H9 (cell line): ENCODE measurements at regions not wholly inside any gene's neighbourhood (a gene's known extent, or its start where the extent isn't known, plus 50 kb on each side); places are given as distances from the start of the nearest gene placed in this dataset.

Experiments
- DNase-seq: peaks from one replicate; pipeline ENCODE4 v3.0.0-alpha.2; 2017
- H2AFZ ChIP-seq: one replicate; pipeline ENCODE4 v1.6.1; 2013; ENCODE audit warnings: mild to moderate bottlenecking, low read length, control low read depth, moderate library complexity
- H2AK5ac ChIP-seq: 2 replicates; pipeline ENCODE4 v1.6.1; 2013; ENCODE audit warnings: low read length, control low read depth, mixed read lengths; ENCODE audit not compliant: insufficient read length
- H2BK120ac ChIP-seq: one replicate; pipeline ENCODE4 v1.6.1; 2013; ENCODE audit warnings: low read depth, mild to moderate bottlenecking, low read length, control low read depth, inconsistent platforms; ENCODE audit not compliant: poor library complexity, severe bottlenecking
- H2BK12ac ChIP-seq: 2 replicates; pipeline ENCODE4 v1.6.1; 2013; ENCODE audit warnings: low read length, control low read depth, mixed read lengths, low read depth; ENCODE audit not compliant: insufficient read length
- H2BK15ac ChIP-seq: 2 replicates; pipeline ENCODE4 v1.6.1; 2013; ENCODE audit warnings: low read depth, low read length, control low read depth
- H2BK20ac ChIP-seq: one replicate; pipeline ENCODE4 v1.6.1; 2013; ENCODE audit warnings: low read depth, mild to moderate bottlenecking, low read length, control low read depth, inconsistent platforms; ENCODE audit not compliant: poor library complexity, severe bottlenecking
- H2BK5ac ChIP-seq: 2 replicates; pipeline ENCODE4 v1.6.1; 2013; ENCODE audit warnings: low read length, control low read depth, mixed read lengths; ENCODE audit not compliant: insufficient read length
- H3K14ac ChIP-seq: 2 replicates; pipeline ENCODE4 v1.6.1; 2013; ENCODE audit warnings: low read length, control low read depth; ENCODE audit not compliant: insufficient read depth
- H3K18ac ChIP-seq: 2 replicates; pipeline ENCODE4 v1.6.1; 2013; ENCODE audit warnings: low read depth, mild to moderate bottlenecking, mixed read lengths, low read length, control low read depth; ENCODE audit not compliant: insufficient read length
- H3K23ac ChIP-seq: 2 replicates; pipeline ENCODE4 v1.6.1; 2013; ENCODE audit warnings: low read length, control low read depth, mixed read lengths, low read depth; ENCODE audit not compliant: insufficient read length
- H3K23me2 ChIP-seq: 2 replicates; pipeline ENCODE4 v1.6.1; 2013; ENCODE audit warnings: low read depth, mild to moderate bottlenecking, mixed read lengths, low read length, control low read depth; ENCODE audit not compliant: insufficient read length, poor library complexity, severe bottlenecking
- H3K27ac ChIP-seq: 2 replicates; pipeline ENCODE4 v1.5.1; 2013; ENCODE audit warnings: low read length, control low read depth, mixed read lengths, low read depth; ENCODE audit not compliant: insufficient read length
- H3K27me3 ChIP-seq: 2 replicates; pipeline ENCODE4 v1.6.1; 2013; ENCODE audit warnings: low read length, control low read depth, inconsistent platforms; ENCODE audit not compliant: insufficient read depth
- H3K4ac ChIP-seq: 2 replicates; pipeline ENCODE4 v1.6.1; 2013; ENCODE audit warnings: low read depth, mild to moderate bottlenecking, control low read depth, inconsistent platforms, low read length, moderate library complexity
- H3K4me1 ChIP-seq: 2 replicates; pipeline ENCODE4 v1.6.1; 2013; ENCODE audit warnings: low read length, control low read depth, inconsistent platforms; ENCODE audit not compliant: insufficient read depth
- H3K4me2 ChIP-seq: 2 replicates; pipeline ENCODE4 v1.6.1; 2013; ENCODE audit warnings: low read length, control low read depth, mixed read lengths; ENCODE audit not compliant: insufficient read length, insufficient read depth
- H3K56ac ChIP-seq: 2 replicates; pipeline ENCODE4 v1.6.1; 2013; ENCODE audit warnings: low read depth, mild to moderate bottlenecking, mixed read lengths, low read length, control low read depth; ENCODE audit not compliant: insufficient read length
- H3K79me1 ChIP-seq: 2 replicates; pipeline ENCODE4 v1.6.1; 2013; ENCODE audit warnings: low read depth, mild to moderate bottlenecking, moderate library complexity, low read length, control low read depth, inconsistent platforms; ENCODE audit not compliant: insufficient read depth, poor library complexity, severe bottlenecking
- H3K79me2 ChIP-seq: 2 replicates; pipeline ENCODE4 v1.6.1; 2013; ENCODE audit warnings: low read length, control low read depth, inconsistent platforms; ENCODE audit not compliant: insufficient read depth
- H3K9ac ChIP-seq: 2 replicates; pipeline ENCODE4 v1.6.1; 2013; ENCODE audit warnings: low read length, control low read depth, mixed read lengths; ENCODE audit not compliant: insufficient read length; ENCODE audit errors: extremely low read depth
- H3K9me3 ChIP-seq: one replicate; pipeline ENCODE4 v1.6.1; 2013; ENCODE audit warnings: low read depth, low read length, inconsistent platforms; ENCODE audit not compliant: control insufficient read depth
- H3T11ph ChIP-seq: one replicate; pipeline ENCODE4 v1.6.1; 2013; ENCODE audit warnings: mild to moderate bottlenecking, low read length, control low read depth, inconsistent platforms
- H4K20me1 ChIP-seq: one replicate; pipeline ENCODE4 v1.6.1; 2013; ENCODE audit not compliant: control insufficient read depth, insufficient read length, insufficient read depth
- H4K5ac ChIP-seq: 2 replicates; pipeline ENCODE4 v1.6.1; 2013; ENCODE audit warnings: low read depth, mild to moderate bottlenecking, mixed read lengths, low read length, control low read depth; ENCODE audit not compliant: insufficient read length
- H4K8ac ChIP-seq: replicated peaks from 2 replicates; pipeline ENCODE4 v1.6.1; 2013; ENCODE audit warnings: low read length, control low read depth, mixed read lengths, low read depth; ENCODE audit not compliant: insufficient read length
- H4K91ac ChIP-seq: 2 replicates; pipeline ENCODE4 v1.6.1; 2013; ENCODE audit warnings: low read depth, mild to moderate bottlenecking, moderate library complexity, mixed read lengths, low read length, control low read depth; ENCODE audit not compliant: insufficient read length
- H3K27ac Mint-ChIP-seq, 3 experiments: 2 replicates in 2 of 3; 3 replicates in 1 of 3; pipeline ENCODE4 v1.8.0; 2020 to 2021; ENCODE audit warnings: mixed read lengths in 3 of 3, mild to moderate bottlenecking in 1 of 3, moderate library complexity in 1 of 3
- H3K27me3 Mint-ChIP-seq: 2 replicates; pipeline ENCODE4 v1.8.0; 2021; ENCODE audit warnings: low read depth, mild to moderate bottlenecking, moderate library complexity, mixed read lengths
- H3K36me3 Mint-ChIP-seq, 3 experiments: 2 replicates in 2 of 3; 3 replicates in 1 of 3; pipeline ENCODE4 v1.8.0; 2020 to 2021; ENCODE audit warnings: low read depth in 3 of 3, mixed read lengths in 3 of 3; ENCODE audit not compliant: insufficient read depth in 1 of 3
- H3K4me1 Mint-ChIP-seq, 2 experiments: 2 replicates each; pipeline ENCODE4 v1.8.0; 2020; ENCODE audit warnings: mixed read lengths in 2 of 2
- H3K4me3 Mint-ChIP-seq, 2 experiments: 2 replicates in 1 of 2; 3 replicates in 1 of 2; pipeline ENCODE4 v1.8.0; 2020 to 2021; ENCODE audit warnings: mild to moderate bottlenecking in 2 of 2, mixed read lengths in 2 of 2, moderate library complexity in 1 of 2
- H3K9me3 Mint-ChIP-seq, 2 experiments: 2 replicates in 1 of 2; 3 replicates in 1 of 2; pipeline ENCODE4 v1.8.0; 2020; ENCODE audit warnings: mild to moderate bottlenecking in 2 of 2, mixed read lengths in 2 of 2, moderate library complexity in 1 of 2
- CTCF ChIP-seq: fragments of 200-600 bp; sonication (generic); conservative IDR thresholded peaks from 3 replicates; pipeline ENCODE4 v1.8.0; 2021; ENCODE audit warnings: antibody characterized with exemption, mild to moderate bottlenecking
- WGBS: extraction: QIAGEN DNeasy Blood & Tissue Kit; methylation state at CpG from one replicate; pipeline ENCODE4 v1.1.7; 2013; ENCODE audit warnings: missing lambda C conversion rate, low lambda C conversion rate, mixed read lengths; ENCODE audit not compliant: insufficient read length; ENCODE audit errors: extremely low coverage; 5-methylcytosine and 5-hydroxymethylcytosine counted together

- peak; percentile 25 for DNase-seq
- Histone ChIP-seq H2BK12ac (no peak overlapping the region), H3K56ac (no peak overlapping the region), H2BK15ac (no peak overlapping the region), H2BK120ac (no peak overlapping the region), H3K4me2 (no peak overlapping the region), H3K79me2 (no peaks in the 10 kb centered on the region), H3T11ph (no peak overlapping the region), H2BK20ac (no peak overlapping the region), H4K20me1 (no peaks in the 10 kb centered on the region), H3K23ac (no peak overlapping the region), H3K18ac (no peak overlapping the region), H3K23me2 (no peaks in the 10 kb centered on the region), H4K5ac (no peak overlapping the region), H4K91ac (no peak overlapping the region), H3K4ac (no peak overlapping the region), H2AK5ac (no peak overlapping the region), H2BK5ac (no peak overlapping the region), H3K9ac (no peak overlapping the region), H2AFZ (no peak overlapping the region), H3K27me3 (no peaks in the 10 kb centered on the region), H3K79me1 (no peaks in the 10 kb centered on the region), H4K8ac (no peak overlapping the region), H3K4me1 (no peaks in the 10 kb centered on the region), H3K9me3 (no peaks in the 10 kb centered on the region), H3K27ac (no peak overlapping the region), H3K14ac (peak overlapping the region; percentile 4; the same call in 1 of the 2 replicates)
- no CpG with 5 or more reads among the region's 10 CpGs for WGBS
- Mint-ChIP-seq H3K4me1 (no peaks in the 10 kb centered on the region), H3K27me3 (peaks cover 57% of the 10 kb centered on the region), H3K4me3 (no peak overlapping the region), H3K36me3 (no peaks in the 10 kb centered on the region), H3K27ac (no peak overlapping the region), H3K9me3 (peaks cover 0 to 3% of the 10 kb centered on the region in 2 experiments; a peak in 3 of 5 replicates)
- no peak for TF ChIP-seq CTCF
Observed at GRCh38 chr4:8694651-8695151, 102.1 kb downstream of the CPZ start.
